Smooth muscle cell (in vitro differentiated cells): ENCODE measurements at regions not wholly inside any gene's neighbourhood (a gene's known extent, or its start where the extent isn't known, plus 50 kb on each side); places are given as distances from the start of the nearest gene placed in this dataset.

Experiments
- DNase-seq: peaks from one replicate; lab custom pipeline; 2025; ENCODE audit not compliant: unreplicated experiment; lab: John Stamatoyannopoulos, UW
- H2AFZ ChIP-seq: fragments of 200-600 bp; sonication (generic); 2 replicates; pipeline ENCODE4 v1.6.0; 2016; ENCODE audit warnings: antibody characterized with exemption, low read depth, mild to moderate bottlenecking
- H3F3A ChIP-seq: fragments of 200-600 bp; sonication (generic); 2 replicates; pipeline ENCODE4 v1.6.0; 2017; ENCODE audit warnings: antibody characterized with exemption, low read depth
- H3K27ac ChIP-seq: fragments of 200-600 bp; sonication (generic); 2 replicates; pipeline ENCODE4 v1.5.1; 2016; ENCODE audit warnings: low read depth, mild to moderate bottlenecking
- H3K27me3 ChIP-seq: fragments of 200-600 bp; sonication (generic); 2 replicates; pipeline ENCODE4 v1.6.1; 2016; ENCODE audit warnings: low read depth, mild to moderate bottlenecking
- H3K36me3 ChIP-seq: fragments of 200-600 bp; sonication (generic); 2 replicates; pipeline ENCODE4 v1.5.1; 2016; ENCODE audit warnings: low read depth
- H3K4me1 ChIP-seq: fragments of 200-600 bp; sonication (generic); 2 replicates; pipeline ENCODE4 v1.5.1; 2016; ENCODE audit warnings: low read depth
- H3K4me2 ChIP-seq: fragments of 200-600 bp; sonication (generic); 2 replicates; pipeline ENCODE4 v1.6.0; 2016; ENCODE audit warnings: mild to moderate bottlenecking
- H3K4me3 ChIP-seq: fragments of 200-600 bp; sonication (generic); 2 replicates; pipeline ENCODE4 v1.5.1; 2016; ENCODE audit warnings: mild to moderate bottlenecking
- H3K79me2 ChIP-seq: fragments of 200-600 bp; sonication (generic); 2 replicates; pipeline ENCODE4 v1.6.0; 2016; ENCODE audit warnings: low read depth, mild to moderate bottlenecking
- H3K9ac ChIP-seq: fragments of 200-600 bp; sonication (generic); 2 replicates; pipeline ENCODE4 v1.6.0; 2016; ENCODE audit warnings: low read depth
- H3K9me3 ChIP-seq: fragments of 200-600 bp; sonication (generic); replicated peaks from 2 replicates; pipeline ENCODE4 v1.5.1; 2016; ENCODE audit warnings: low read depth
- H4K20me1 ChIP-seq: fragments of 200-600 bp; sonication (generic); 2 replicates; pipeline ENCODE4 v1.6.0; 2016; ENCODE audit warnings: low read depth
- WGBS: methylation state at CpG from one replicate; pipeline ENCODE4 v1.1.7; 2016; ENCODE audit warnings: low lambda C conversion rate; 5-methylcytosine and 5-hydroxymethylcytosine counted together
- TF ChIP-seq, protein P1 (sequence below): fragments of 200-600 bp; sonication (generic); IDR thresholded peaks from 2 replicates; pipeline ENCODE4 v1.5.1; 2017; ENCODE audit warnings: borderline replicate concordance, mild to moderate bottlenecking, antibody characterized with exemption; ENCODE audit not compliant: insufficient read depth, poor library complexity, severe bottlenecking

DNA sequence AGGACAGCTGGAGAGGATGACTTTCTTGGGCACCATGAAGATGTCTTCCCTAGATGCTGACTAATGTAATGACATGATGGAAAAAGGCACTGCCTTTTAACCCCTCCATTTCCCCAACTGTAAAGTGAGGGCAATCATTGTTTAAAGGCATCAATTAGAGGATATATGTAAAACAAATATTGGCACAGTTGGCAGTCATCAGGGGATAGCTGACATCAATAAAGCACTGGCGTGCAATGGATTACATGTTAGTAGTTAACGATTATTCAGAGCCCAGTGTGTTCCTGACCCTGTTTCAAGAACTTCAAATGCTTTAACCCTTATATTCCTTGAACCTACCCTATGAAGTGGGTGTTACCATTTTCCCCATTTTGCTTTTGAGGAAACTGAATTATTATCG is 100.7 kb downstream of the TMEM114 start:
- Histone ChIP-seq H3K9ac (no peak overlapping the region), H3K4me3 (no peak overlapping the region), H4K20me1 (no peaks in the 10 kb centered on the region), H3K27ac (no peak overlapping the region), H3K36me3 (no peaks in the 10 kb centered on the region), H3K9me3 (no peaks in the 10 kb centered on the region), H3F3A (no peaks in the 10 kb centered on the region), H3K27me3 (peaks cover 6% of the 10 kb centered on the region), H3K4me2 (no peak overlapping the region), H3K4me1 (no peaks in the 10 kb centered on the region), H2AFZ (no peak overlapping the region), H3K79me2 (no peaks in the 10 kb centered on the region)
- WGBS, result 95% methylated on average over 3 of the region's 3 CpGs
- TF ChIP-seq, protein P1, sequence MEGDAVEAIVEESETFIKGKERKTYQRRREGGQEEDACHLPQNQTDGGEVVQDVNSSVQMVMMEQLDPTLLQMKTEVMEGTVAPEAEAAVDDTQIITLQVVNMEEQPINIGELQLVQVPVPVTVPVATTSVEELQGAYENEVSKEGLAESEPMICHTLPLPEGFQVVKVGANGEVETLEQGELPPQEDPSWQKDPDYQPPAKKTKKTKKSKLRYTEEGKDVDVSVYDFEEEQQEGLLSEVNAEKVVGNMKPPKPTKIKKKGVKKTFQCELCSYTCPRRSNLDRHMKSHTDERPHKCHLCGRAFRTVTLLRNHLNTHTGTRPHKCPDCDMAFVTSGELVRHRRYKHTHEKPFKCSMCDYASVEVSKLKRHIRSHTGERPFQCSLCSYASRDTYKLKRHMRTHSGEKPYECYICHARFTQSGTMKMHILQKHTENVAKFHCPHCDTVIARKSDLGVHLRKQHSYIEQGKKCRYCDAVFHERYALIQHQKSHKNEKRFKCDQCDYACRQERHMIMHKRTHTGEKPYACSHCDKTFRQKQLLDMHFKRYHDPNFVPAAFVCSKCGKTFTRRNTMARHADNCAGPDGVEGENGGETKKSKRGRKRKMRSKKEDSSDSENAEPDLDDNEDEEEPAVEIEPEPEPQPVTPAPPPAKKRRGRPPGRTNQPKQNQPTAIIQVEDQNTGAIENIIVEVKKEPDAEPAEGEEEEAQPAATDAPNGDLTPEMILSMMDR, result no peak
- no peak for DNase-seq

- TF ChIP-seq, protein P1, result no peak
- no peaks in the 10 kb centered on the region for H3K79me2 ChIP-seq
- H3K9me3 ChIP-seq, result no peaks in the 10 kb centered on the region
- H3K27me3 ChIP-seq, result no peaks in the 10 kb centered on the region
- H2AFZ ChIP-seq, result no peak overlapping the region
- DNase-seq, result no peak
- no peaks in the 10 kb centered on the region for H4K20me1 ChIP-seq
- H3K36me3 ChIP-seq, result no peaks in the 10 kb centered on the region
- WGBS, result 81% methylated on average over 3 of the region's 3 CpGs
- no peak overlapping the region for H3K4me2 ChIP-seq
- H3K4me1 ChIP-seq, result no peaks in the 10 kb centered on the region
- no peak overlapping the region for H3K27ac ChIP-seq
- no peak overlapping the region for H3K4me3 ChIP-seq
- H3K9ac ChIP-seq, result no peak overlapping the region
- H3F3A ChIP-seq, result no peaks in the 10 kb centered on the region
Observed at GRCh38 chr16:8486985-8487384, 103.3 kb downstream of the TMEM114 start.

DNA sequence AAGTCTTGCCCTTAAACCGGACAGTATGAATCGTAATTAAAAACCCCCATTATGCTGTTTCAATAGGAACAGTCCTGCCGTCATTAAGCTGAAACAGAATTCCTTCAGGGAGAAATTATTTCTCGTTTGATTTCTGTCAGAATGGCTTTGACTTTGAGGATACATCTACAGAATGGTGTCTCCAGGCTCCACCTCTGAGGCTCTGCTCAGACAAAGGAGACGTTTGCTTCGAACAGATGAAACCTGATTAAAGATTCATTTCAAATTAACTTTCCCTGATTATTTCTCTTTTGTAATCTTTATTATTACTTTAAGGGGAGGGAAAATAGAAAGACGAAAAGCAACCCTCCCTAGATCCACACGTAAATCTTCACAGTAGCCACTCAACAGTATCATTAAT is 106.9 kb downstream of the TMEM114 start:
- Histone ChIP-seq H3K79me2 (no peaks in the 10 kb centered on the region), H3K9me3 (no peaks in the 10 kb centered on the region), H3K4me2 (no peak overlapping the region), H3K9ac (no peak overlapping the region), H3K4me3 (no peak overlapping the region), H3K27ac (no peak overlapping the region), H3K4me1 (no peaks in the 10 kb centered on the region), H3K27me3 (no peaks in the 10 kb centered on the region), H3K36me3 (no peaks in the 10 kb centered on the region), H3F3A (no peaks in the 10 kb centered on the region), H4K20me1 (no peaks in the 10 kb centered on the region), H2AFZ (no peak overlapping the region)
- 83% methylated on average over 8 of the region's 8 CpGs for WGBS
- DNase-seq, result no peak
- TF ChIP-seq, protein P1, result no peak

- TF ChIP-seq, protein P1, result no peak
Observed at GRCh38 chr16:8481810-8482209, 108.5 kb downstream of the TMEM114 start.

More at GRCh38 chr16:8481810-8482209, 108.5 kb downstream of the TMEM114 start:
- Histone ChIP-seq H3K79me2 (no peaks in the 10 kb centered on the region), H3K36me3 (no peaks in the 10 kb centered on the region), H3K4me2 (no peak overlapping the region), H3K9me3 (no peaks in the 10 kb centered on the region), H3F3A (no peaks in the 10 kb centered on the region), H2AFZ (no peak overlapping the region), H3K4me1 (no peaks in the 10 kb centered on the region), H3K27me3 (no peaks in the 10 kb centered on the region), H3K4me3 (no peak overlapping the region), H3K9ac (no peak overlapping the region), H4K20me1 (no peaks in the 10 kb centered on the region), H3K27ac (no peak overlapping the region)
- no peak for DNase-seq
- 68% methylated on average over 3 of the region's 3 CpGs for WGBS
